Activated T-cell treated with anti-CD3 and anti-CD28 coated beads for 24 hours (primary cell): ENCODE measurements at regions not wholly inside any gene's neighbourhood (a gene's known extent, or its start where the extent isn't known, plus 50 kb on each side); places are given as distances from the start of the nearest gene placed in this dataset.
"Not testable (repeated sequence)": the region's sequence is repeated elsewhere in the genome, so short reads cannot be mapped to it uniquely, and the experiment has no call there.

Experiments
- DNase-seq: peaks from one replicate; pipeline ENCODE4 v3.0.0-alpha.2; 2020; ENCODE audit warnings: low read depth

DNA sequence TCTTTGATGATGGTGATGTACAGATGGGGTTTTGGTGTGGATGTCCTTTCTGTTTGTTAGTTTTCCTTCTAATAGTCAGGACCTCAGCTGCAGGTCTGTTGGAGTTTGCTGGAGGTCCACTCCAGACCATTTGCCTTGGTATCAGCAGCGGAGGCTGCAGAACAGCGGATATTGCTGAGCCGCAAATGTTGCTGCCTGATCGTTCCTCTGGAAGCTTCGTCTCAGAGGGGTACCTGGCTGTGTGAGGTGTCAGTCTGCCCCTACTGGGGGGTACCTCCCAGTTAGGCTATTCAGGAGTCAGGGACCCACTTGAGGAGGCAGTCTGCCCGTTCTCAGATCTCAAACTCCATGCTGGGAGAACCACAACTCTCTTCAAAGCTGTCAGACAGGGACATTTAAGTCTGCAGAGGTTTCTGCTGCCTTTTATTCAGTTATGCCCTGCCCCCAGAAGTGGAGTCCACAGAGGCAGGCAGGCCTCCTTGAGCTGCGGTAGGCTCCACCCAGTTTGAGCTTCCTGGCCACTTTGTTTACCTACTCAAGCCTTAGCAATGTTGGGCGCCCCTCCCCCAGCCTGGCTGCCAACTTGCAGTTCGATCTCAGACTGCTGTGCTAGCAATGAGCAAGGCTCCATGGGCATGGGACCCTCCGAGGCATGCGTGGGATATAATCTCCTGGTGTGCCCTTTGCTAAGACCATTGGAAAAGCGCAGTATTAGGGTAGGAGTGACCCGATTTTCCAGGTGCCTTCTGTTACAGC, 264.5 kb downstream of the MATN1 start:
- DNase-seq = not testable (repeated sequence)

DNA sequence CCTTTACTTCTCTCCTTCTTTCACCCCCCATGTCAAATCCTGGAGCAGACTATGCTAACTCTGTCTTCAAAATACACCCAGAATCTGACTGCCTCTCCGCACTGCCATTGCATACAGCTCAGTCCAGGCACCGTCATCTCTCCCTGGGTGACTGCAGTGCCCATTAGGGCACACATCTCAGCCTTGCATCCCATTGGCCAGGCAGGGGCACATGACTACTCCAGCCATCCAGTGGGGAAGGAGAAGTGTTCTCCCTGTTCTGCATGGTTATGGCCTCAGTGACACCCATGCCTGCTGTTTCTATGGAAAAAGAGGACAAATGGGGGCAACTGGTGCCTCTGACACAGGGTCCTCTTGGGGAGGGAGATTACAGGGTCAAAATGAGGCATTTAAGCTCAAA, 270.5 kb downstream of the MATN1 start:
- no peak for DNase-seq

DNA sequence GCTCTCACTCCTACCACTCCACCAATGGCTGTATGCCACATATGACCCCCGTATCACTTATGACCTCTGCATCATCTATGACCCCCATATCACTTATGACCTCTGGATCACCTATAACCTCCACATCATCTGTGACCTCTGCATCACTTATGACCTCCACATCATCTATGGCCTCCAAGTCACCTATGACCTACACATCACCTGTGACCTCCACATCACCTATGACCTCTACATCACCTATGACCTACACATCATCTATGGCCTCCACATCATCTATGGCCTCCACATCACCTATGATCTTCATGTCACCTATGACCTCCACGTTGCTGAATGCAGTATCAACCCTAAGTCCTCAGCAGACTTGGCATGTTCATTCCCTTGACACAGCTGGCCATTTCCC, 271.2 kb downstream of the MATN1 start:
- no peak for DNase-seq

DNA sequence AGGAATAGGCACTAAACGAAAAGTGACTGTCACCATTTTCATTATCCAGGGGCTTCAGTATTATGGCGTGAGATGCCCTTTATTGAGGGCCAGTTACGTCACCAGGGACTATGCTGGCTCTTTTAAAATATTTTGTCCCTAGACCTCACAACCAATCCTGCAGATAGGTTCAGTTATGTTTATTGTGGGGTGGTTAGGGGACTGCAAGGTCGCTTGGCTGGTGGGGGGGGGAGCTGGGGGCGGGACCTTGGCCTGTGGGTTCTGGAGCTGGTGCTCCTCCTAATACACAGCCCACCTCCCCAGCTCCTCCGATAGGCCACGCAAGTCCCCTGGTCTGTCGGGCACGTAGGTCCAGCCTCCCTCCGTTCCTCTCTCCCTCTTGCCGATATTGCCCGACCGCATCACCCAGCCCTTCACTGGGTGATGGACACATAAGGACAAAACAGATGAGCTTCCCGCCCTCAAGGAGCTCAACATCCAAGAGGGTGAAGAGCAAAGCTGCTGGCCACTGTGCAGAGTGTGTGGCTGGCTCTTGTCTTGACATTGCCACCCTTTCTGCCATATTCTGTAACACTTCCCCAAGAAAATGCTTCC, 271.8 kb downstream of the MATN1 start:
- DNase-seq = no peak

DNA sequence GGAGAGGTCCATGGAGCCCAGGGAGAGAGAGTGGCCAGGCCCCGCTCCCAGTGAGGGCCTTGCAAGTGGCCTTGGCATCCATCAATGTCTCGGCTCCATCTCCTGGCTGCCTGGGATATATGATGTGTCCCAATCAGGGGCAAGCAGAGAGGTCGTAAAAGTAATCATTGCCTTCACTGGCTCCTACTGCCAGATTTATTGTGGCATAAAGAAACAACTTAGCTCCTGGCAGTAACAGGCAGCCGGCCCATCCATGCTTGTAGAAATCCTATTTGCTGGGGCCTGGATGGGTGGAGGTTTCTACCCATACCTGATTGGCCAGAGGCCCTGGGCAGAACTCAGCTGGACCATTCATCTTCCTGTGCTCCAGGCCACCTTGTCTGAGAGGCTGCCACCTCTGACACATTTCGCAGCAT, 272.6 kb downstream of the MATN1 start:
- no peak for DNase-seq

DNA sequence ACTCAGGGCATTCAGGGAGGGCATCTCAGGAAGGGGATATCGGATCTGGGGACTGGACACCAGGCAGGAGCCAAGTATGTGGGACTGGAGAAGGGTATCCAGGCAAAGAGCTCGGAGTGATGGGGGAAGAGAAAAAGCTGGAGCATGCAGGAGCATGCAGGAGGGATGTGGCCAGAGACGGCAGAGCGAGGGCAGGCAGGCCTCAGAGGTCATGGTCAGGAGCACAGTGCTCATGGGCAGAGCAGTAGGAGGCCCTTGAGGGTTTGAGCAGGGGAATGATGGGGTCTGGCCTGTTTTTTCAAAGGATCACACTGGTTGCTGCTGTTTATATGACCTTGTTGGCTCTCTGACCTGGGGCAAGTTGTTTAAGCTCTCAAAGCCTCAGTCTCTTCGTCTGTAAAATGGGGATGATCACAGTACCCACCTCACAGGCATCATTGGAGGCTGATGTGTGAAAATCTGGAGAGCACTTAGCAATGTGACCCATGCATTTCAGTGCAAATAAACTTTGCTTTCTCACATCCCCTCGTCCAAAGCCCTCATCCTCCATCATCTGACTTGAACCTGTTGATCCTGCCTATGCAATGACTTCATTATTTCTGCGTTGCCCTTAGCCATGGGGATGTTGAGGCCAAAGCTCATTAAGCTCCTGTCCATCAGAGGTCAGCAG, 273.1 kb downstream of the MATN1 start:
- DNase-seq = no peak

DNA sequence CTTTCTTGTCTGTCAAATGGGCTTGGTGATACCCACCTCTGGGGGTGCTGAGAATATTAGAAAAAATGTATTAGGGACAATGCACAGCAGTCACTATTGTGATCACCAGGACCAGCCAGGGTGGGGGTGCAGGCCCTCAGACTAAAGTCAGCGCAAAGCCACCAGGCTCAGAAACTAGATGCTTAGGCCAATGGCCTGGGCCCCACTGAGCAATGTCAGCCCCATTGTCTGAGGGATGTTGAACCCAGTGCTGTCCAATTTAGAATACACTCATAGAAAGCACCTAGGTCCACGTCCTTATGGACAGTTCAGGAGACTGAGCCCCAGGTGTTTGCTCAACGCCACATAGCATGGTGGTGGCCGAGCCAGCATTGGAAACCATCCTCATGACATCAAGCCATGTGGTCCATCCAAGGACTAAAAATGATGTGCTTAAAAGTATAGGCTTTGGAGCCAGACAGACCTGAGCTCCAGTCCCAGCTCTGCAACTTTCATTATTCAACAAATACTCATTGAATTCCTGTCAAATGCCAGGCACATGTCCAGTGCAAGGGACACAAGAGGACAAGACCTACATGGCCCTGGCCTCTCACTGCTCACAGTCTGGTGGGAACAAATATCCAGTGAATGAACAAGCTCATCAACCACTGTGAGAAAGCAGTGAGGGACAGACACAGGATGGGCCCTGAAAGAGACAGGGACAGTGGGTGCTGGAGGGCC, 273.8 kb downstream of the MATN1 start:
- no peak for DNase-seq

DNA sequence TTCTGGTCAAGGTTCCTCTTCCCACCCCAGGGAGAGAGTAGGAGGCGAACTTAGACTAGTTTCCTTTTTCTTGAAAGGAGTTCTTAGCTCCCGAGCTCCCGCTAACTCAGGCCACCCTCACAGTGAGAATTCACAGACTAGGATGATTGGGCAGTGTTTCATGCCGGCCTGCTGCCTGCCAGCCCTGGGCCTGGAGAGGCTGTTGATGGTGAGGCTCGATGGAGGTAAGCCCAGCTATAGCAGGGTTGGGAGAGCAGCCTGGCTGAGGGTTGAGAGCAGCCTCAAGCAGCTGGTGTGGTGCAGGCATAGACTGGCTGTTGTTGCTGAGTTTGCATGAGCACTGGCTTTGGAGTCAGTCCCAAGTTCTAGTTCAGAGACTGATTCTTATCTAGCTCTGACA, 274.4 kb downstream of the MATN1 start:
- DNase-seq = no peak

DNA sequence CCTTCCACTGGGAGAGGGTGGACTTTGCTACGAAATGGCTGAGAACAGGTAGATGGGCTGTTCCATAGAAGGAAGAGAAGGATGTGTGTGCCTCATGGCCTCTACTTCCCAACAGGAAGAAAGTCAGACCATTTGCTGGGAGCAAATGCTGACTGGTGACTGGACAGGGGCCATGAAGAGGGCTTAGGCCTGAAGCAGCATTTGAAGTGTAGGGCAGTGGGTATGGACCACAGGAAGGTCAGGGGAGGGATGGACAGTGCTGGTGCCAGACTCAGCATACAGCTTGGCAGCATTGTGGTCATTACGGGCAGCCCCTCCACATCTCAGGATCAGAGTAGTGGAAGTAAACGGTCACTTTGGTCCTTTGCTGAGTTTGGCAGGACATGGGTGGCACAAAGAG, 275.7 kb downstream of the MATN1 start:
- DNase-seq = no peak

DNA sequence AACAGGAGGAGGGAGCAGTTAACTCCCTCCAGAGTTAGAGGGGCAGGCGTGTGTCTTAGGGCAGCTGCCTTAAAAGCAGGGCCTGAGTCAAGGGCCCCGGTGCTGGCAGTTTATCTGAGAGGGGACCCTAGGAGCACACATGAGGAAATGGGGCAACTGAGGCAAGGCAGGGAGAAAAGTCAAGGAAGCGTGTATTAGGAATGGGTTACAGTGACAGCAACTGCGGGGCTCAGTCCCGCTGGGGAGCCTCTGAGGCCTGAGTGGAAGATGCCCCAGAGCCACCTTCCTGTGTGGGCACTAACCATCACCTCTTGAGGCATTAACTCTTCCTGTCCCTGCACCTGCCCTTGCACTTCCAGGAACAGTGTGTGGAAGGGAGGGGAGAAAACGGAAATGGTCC, 276.3 kb downstream of the MATN1 start:
- DNase-seq = no peak

DNA sequence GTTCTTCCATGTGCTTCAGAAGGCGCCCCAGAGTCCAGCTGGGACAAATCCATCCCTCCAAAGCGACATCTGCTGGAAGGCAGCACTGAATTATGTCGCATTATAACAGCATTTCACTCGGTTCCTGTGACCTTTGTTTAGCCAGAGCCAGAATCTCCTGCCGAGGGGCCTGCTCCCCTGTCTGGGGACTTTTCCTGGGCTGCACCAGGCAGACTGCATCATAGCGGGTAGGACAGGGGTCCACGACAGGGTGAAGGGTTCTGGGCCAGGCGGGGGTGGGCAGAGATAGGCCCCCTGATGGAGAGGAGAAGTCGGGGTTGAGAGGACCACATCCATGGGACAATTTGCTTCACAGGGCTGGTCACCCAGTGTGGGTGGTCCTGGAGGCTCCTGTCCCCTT, 276.9 kb downstream of the MATN1 start:
- no peak for DNase-seq

DNA sequence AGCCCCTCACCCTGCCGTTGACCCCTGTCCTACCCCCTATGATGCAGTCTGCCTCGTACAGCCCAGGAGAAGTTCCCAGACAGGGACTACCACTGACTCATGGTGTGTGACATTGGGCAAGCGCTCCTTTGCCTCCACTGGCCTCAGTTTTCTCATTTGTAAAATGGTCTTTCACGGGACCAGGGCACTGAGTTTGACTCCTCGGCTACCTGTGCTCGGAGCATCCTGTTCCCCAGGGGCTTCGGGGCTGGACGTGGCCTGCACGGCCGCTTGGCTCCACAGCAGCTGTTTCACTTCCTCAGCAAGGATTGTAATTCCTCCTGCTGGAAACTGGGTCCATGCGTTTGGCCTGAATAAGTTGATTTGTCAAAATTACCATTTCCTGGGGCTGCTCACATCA, 277.3 kb downstream of the MATN1 start:
- no peak for DNase-seq

DNA sequence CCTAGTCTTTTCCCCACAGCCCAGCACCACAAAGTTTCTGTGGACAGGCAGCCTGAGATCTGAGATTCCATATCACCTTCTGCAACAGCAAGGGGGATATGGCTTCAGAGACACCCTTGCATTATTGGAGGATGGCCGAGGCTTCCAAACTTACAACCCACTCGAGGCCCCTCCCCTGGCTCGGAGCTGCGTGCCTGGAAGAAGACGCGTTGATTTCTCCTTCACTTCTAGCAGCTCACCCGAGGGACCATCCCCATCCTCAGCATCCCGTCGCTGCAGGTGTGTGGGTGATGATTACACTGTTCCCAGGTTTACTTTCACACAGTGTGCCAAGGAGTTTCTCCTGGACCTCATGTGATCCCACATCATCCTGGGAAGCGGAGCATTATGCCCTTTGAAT, 277.9 kb downstream of the MATN1 start:
- DNase-seq = no peak

DNA sequence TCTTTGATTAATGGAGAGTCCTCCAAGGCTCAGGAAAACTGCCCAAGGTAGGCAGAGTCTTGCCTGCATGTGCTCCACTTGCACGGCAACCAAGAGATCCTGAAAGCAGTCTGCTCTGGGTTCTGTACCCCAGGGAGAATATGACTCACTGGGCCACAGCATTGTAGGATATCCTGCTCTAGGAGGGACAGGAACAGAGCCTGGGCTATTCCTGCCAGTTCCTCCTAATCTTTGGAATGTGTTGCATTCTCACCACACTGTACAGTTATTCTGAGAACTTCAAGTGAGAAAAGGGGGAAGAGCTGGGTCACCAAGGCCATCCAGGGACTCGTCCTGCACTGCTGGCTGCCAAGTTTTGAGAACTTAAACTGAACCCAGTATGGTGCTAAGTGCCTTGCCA, 278.5 kb downstream of the MATN1 start:
- no peak for DNase-seq

DNA sequence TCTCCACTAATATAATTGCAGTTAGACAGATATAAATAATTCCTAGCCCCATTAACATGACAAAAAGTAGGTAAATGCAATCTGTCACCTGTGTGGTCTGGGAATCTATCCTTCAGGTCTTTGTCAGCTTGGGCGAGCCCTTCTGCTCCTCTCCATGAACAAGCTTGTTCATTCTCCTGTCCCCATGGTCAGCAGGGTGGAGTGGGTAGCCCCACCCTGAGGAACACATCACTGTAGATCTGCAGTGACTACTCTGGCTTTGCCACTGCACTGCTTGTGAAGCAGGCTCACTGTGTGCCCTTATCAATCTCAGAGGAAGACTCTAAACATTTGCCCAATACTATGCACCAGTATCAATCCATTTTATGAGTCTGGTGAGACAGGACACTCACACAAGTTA, 279.0 kb downstream of the MATN1 start:
- DNase-seq = no peak

DNA sequence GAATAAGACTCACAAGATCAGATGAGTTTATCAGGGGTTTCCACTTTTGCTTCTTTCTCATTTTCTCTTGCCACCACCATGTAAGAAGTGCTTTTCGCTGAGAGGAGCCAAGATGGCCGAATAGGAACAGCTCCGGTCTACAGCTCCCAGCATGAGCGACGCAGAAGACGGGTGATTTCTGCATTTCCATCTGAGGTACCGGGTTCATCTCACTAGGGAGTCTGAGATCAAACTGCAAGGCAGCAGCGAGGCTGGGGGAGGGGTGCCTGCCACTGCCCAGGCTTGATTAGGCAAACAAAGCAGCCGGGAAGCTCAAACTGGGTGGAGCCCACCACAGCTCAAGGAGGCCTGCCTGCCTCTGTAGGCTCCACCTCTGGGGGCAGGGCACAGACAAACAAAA, 285.1 kb downstream of the MATN1 start:
- DNase-seq = not testable (repeated sequence)

DNA sequence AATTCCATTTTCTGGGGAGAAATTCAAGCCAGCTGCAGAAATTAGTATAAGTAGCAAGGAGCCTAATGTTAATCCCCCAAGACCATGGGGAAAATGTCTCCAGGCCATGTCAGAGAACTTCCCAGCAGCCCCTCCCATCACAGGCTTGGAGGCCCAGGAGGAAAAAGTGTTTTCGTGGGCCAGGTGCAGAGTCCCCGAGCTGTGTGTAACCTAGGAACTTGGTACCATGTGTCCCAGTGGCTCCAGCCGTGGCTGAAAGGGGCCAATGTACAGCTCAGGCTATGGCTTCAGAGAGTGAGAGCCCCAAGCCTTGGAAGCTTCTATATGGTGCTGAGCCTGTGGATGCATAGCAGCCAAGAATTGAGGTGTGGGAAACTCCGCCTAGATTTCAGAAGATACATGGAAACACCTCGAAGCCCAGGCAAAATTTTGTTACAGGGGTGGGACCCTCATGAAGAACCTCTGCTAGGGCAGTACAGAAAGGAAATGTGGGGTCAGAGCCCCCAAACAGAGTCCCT, 286.3 kb downstream of the MATN1 start:
- DNase-seq = no peak

DNA sequence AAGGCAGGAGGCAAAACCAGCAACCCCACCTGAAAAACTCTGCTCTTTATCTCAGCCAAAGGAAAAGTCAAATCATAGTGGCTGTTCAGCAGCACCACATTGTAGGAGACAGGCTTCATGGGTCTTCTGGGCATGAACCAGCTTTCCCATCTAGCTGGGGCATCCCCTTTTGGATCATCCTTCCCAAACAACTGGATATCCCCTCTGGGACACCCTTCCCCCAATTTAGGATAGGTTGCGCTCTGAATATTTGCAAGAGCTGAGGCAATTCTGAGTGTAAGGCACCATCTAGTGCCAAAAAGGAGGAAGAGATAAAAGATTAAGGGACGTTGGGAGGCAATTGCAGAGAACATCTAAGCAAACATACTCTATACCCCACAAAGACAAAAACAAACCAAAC, 295.8 kb downstream of the MATN1 start:
- no peak for DNase-seq

DNA sequence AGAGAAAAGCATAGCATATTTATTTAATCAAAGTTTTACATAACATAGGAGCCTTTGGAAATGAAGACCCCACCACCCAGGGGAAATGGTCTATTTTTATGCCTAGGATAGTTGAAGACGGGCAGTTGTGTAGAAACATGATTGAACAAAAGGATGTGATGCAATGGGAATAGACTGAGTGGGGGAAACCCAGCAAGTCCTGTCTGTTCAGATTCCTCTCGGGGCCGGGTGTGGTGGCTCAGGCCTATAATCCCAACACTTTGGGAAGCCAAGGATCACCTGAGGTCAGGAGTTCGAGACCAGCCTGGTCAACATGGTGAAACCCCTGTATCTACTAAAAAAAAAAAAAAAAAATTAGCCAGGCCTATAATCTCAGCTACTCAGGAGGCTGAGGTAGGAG, 298.3 kb downstream of the MATN1 start:
- no peak for DNase-seq

DNA sequence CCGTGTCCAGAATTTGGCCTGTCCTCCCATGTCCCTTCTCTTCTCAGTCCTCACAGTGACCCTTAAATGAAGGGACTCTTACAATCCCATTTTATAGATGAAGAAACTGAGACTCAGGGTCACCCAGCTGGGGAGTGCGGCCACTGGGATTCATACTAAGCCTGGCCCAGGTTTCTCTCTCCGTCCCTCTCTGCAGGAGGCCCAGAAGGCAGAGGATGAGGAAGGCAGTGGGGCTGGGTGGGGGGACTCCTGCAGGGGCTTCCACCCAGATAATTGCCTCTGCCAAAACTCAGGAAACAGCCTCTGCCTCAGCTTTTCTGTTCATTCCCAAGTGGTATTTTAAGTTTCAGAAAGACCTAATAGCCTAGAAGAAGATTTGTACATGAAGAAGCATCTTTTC, 299.8 kb downstream of the MATN1 start:
- DNase-seq = no peak

DNA sequence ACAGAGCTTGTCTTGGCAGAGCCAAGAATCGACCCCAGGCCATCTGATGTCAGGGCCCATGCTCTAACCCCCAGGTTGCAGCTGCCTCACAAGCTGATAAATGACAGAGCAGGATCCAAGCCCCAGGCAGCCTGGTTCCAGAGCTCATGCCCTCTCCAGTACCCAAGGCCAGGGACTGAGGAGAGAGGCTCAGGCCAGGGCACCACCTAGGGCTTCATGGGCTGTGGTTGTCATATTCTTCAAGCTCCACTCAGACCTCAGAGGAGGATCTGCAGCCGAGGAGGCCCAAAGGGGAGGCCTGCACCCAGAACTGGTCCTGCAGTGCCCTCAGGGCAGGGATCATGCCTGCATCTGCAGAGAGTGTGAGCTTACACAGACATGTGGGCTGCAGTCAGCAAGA, 301.1 kb downstream of the MATN1 start:
- DNase-seq = no peak

DNA sequence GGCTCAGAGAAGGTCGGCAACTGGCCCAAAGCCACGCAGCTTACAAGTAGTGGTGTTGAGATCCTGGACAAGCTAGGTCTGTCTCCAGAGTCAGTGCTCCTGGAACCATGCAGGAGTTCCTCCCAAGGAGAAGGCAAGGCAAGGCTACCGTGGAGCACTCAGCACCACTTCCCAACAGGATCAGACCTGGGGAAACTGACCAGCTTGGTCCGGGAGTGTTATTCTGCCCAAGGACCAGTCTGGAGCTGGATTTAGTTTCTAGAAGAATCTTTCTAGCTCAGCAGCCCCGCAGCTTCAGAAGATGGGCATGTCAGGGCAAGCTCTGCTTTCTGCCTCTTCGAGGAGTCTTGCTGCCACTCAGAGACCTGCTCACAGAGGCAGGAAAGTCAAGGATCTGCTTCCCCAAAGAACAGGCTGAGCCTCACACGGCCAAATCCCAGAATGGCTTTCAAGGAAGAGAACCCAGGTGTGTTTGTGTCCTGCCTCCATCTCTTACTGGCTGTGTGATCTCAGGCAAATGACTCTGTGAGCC, 302.8 kb downstream of the MATN1 start:
- no peak for DNase-seq
